Fibroblast of lung (primary cell): ENCODE measurements at regions not wholly inside any gene's neighbourhood (a gene's known extent, or its start where the extent isn't known, plus 50 kb on each side); places are given as distances from the start of the nearest gene placed in this dataset.

ENCODE experiments used
- CTCF ChIP-seq, 2 donors: IDR thresholded peaks in 1 of 2; conservative IDR thresholded peaks in 1 of 2; 1 replicate in 1 of 2; 2 replicates in 1 of 2; pipeline ENCODE4 v1.5.1; 2011 to 2012; ENCODE audit warnings: low read length in 2 of 2, control low read depth in 1 of 2, inconsistent platforms in 1 of 2, low read depth in 1 of 2, mild to moderate bottlenecking in 1 of 2
- EZH2 ChIP-seq: IDR thresholded peaks from 2 replicates; pipeline ENCODE4 v1.5.1; 2012; ENCODE audit warnings: low read length, control low read depth, mild to moderate bottlenecking; ENCODE audit errors: missing control alignments

GRCh38 chr3:182242489-182242942 lies 530.8 kb downstream of the SOX2 start:
- TF ChIP-seq CTCF (conservative IDR thresholded peaks at IDR 0.05 in 1 of 2, IDR thresholded peaks at IDR 0.05 in 1 of 2; ENCODE audit: low read depth in 1 of 2, low read length in 2 of 2), result no peak
- no peak for TF ChIP-seq EZH2
